NCI-H2107 treated with DMSO at 0.1 percent for 48 hours (cell line): ENCODE measurements at regions not wholly inside any gene's neighbourhood (a gene's known extent, or its start where the extent isn't known, plus 50 kb on each side); places are given as distances from the start of the nearest gene placed in this dataset.
"Not testable (repeated sequence)": the region's sequence is repeated elsewhere in the genome, so short reads cannot be mapped to it uniquely, and the experiment has no call there.

ENCODE experiments used
- DNase-seq: peaks from one replicate; lab custom pipeline; 2025; ENCODE audit not compliant: unreplicated experiment; lab: John Stamatoyannopoulos, UW

GRCh38 chr12:124126950-124127655 lies 154.1 kb downstream of the ZNF664 start:
- DNase-seq, result no peak

- no peak for DNase-seq
Observed at GRCh38 chr12:124129132-124129531, 156.1 kb downstream of the ZNF664 start.

GRCh38 chr12:124130691-124131591 lies 157.9 kb downstream of the ZNF664 start:
- DNase-seq, result no peak

GRCh38 chr12:124131659-124132058 lies 158.6 kb downstream of the ZNF664 start:
- no peak for DNase-seq

GRCh38 chr12:124132530-124132929 lies 159.5 kb downstream of the ZNF664 start:
- DNase-seq, result no peak

- DNase-seq, result no peak
Observed at GRCh38 chr12:124136796-124137195, 158.1 kb upstream of the RFLNA start.

GRCh38 chr12:124140944-124141486 lies 153.9 kb upstream of the RFLNA start:
- DNase-seq, result no peak

- DNase-seq, result not testable (repeated sequence)
Observed at GRCh38 chr12:124141611-124142010, 153.3 kb upstream of the RFLNA start.

GRCh38 chr12:124142395-124143035 lies 152.4 kb upstream of the RFLNA start:
- no peak for DNase-seq

- no peak for DNase-seq
Observed at GRCh38 chr12:124143726-124144125, 151.2 kb upstream of the RFLNA start.

GRCh38 chr12:124144531-124145194 lies 150.2 kb upstream of the RFLNA start:
- DNase-seq, result no peak

- no peak for DNase-seq
Observed at GRCh38 chr12:124147027-124147426, 147.9 kb upstream of the RFLNA start.

- no peak for DNase-seq
Observed at GRCh38 chr12:124147575-124147974, 147.3 kb upstream of the RFLNA start.

GRCh38 chr12:124148481-124149273 lies 146.2 kb upstream of the RFLNA start:
- DNase-seq, result no peak

GRCh38 chr12:124149287-124149686 lies 145.6 kb upstream of the RFLNA start:
- DNase-seq, result no peak

- DNase-seq, result no peak
Observed at GRCh38 chr12:124150168-124150567, 144.7 kb upstream of the RFLNA start.

GRCh38 chr12:124151583-124151982 lies 143.3 kb upstream of the RFLNA start:
- DNase-seq, result no peak

GRCh38 chr12:124152731-124153130 lies 142.2 kb upstream of the RFLNA start:
- DNase-seq, result no peak

GRCh38 chr12:124153392-124153791 lies 141.5 kb upstream of the RFLNA start:
- DNase-seq, result no peak

- no peak for DNase-seq
Observed at GRCh38 chr12:124157406-124157805, 137.5 kb upstream of the RFLNA start.
